Ectodermal cell (in vitro differentiated cells): ENCODE measurements at regions not wholly inside any gene's neighbourhood (a gene's known extent, or its start where the extent isn't known, plus 50 kb on each side); places are given as distances from the start of the nearest gene placed in this dataset.

Source experiments
- H3K27ac ChIP-seq: 2 replicates; pipeline ENCODE4 v1.7.0; 2013; ENCODE audit warnings: mild to moderate bottlenecking, low read depth, low read length; ENCODE audit not compliant: insufficient read depth, poor library complexity, severe bottlenecking
- H3K27me3 ChIP-seq: 2 replicates; pipeline ENCODE4 v1.7.0; 2013; ENCODE audit warnings: mild to moderate bottlenecking, low read length; ENCODE audit not compliant: insufficient read depth, control insufficient read depth, poor library complexity, severe bottlenecking
- H3K36me3 ChIP-seq: one replicate; pipeline ENCODE4 v1.7.0; 2013; ENCODE audit warnings: low read length; ENCODE audit not compliant: control insufficient read depth, insufficient read depth
- H3K4me1 ChIP-seq: one replicate; pipeline ENCODE4 v1.7.0; 2013; ENCODE audit warnings: low read length; ENCODE audit not compliant: control insufficient read depth, insufficient read depth
- H3K4me3 ChIP-seq: 2 replicates; pipeline ENCODE4 v1.7.0; 2013; ENCODE audit warnings: low read depth, low read length, control low read depth; ENCODE audit not compliant: insufficient read depth
- H3K9me3 ChIP-seq: 2 replicates; pipeline ENCODE4 v1.7.0; 2013; ENCODE audit warnings: mild to moderate bottlenecking, low read length, moderate library complexity; ENCODE audit not compliant: control insufficient read depth
- WGBS, 2 experiments: methylation state at CpG; one replicate each; pipeline ENCODE4 v1.1.7; 2013; ENCODE audit warnings: missing lambda C conversion rate in 2 of 2; 5-methylcytosine and 5-hydroxymethylcytosine counted together

GRCh38 chr14:98773814-98774213 lies 498.2 kb downstream of the BCL11B start:
- Histone ChIP-seq H3K27ac (no peak overlapping the region), H3K4me3 (no peak overlapping the region), H3K9me3 (no peaks in the 10 kb centered on the region), H3K36me3 (no peaks in the 10 kb centered on the region), H3K4me1 (no peaks in the 10 kb centered on the region), H3K27me3 (no peaks in the 10 kb centered on the region)
- 95% methylated on average over 5 of the region's 5 CpGs for WGBS, 2 experiments

GRCh38 chr14:98775892-98776291 lies 496.1 kb downstream of the BCL11B start:
- 60 to 86% methylated on average over 1 of the region's 2 CpGs for WGBS, 2 experiments
- no peak overlapping the region for H3K4me3 ChIP-seq
- no peaks in the 10 kb centered on the region for H3K9me3 ChIP-seq
- no peaks in the 10 kb centered on the region for H3K27me3 ChIP-seq
- H3K4me1 ChIP-seq = no peaks in the 10 kb centered on the region
- no peak overlapping the region for H3K27ac ChIP-seq
- H3K36me3 ChIP-seq = no peaks in the 10 kb centered on the region

- Histone ChIP-seq H3K9me3 (no peaks in the 10 kb centered on the region), H3K36me3 (no peaks in the 10 kb centered on the region), H3K27ac (no peak overlapping the region), H3K4me3 (no peak overlapping the region), H3K27me3 (no peaks in the 10 kb centered on the region), H3K4me1 (no peaks in the 10 kb centered on the region)
- WGBS, 2 experiments = 95 to 96% methylated on average over 5 of the region's 5 CpGs
Measured at GRCh38 chr14:98782062-98782461, 489.9 kb downstream of the BCL11B start.

GRCh38 chr14:98785578-98785977 lies 486.4 kb downstream of the BCL11B start:
- no peak overlapping the region for H3K27ac ChIP-seq
- H3K27me3 ChIP-seq = no peaks in the 10 kb centered on the region
- no peaks in the 10 kb centered on the region for H3K36me3 ChIP-seq
- H3K4me1 ChIP-seq = no peaks in the 10 kb centered on the region
- H3K4me3 ChIP-seq = no peak overlapping the region
- 93 to 98% methylated on average over 4 to 6 of the region's 6 CpGs for WGBS, 2 experiments
- H3K9me3 ChIP-seq = no peaks in the 10 kb centered on the region

- Histone ChIP-seq H3K4me3 (no peak overlapping the region), H3K27ac (no peak overlapping the region), H3K4me1 (no peaks in the 10 kb centered on the region), H3K27me3 (no peaks in the 10 kb centered on the region), H3K9me3 (no peaks in the 10 kb centered on the region), H3K36me3 (no peaks in the 10 kb centered on the region)
- WGBS, 2 experiments = 92 to 93% methylated on average over 4 of the region's 4 CpGs
Measured at GRCh38 chr14:98786456-98786855, 485.5 kb downstream of the BCL11B start.

GRCh38 chr14:98791661-98792060 lies 480.3 kb downstream of the BCL11B start:
- H3K4me3 ChIP-seq = no peak overlapping the region
- no peaks in the 10 kb centered on the region for H3K4me1 ChIP-seq
- 79 to 82% methylated on average over 3 of the region's 3 CpGs for WGBS, 2 experiments
- no peaks in the 10 kb centered on the region for H3K27me3 ChIP-seq
- H3K27ac ChIP-seq = no peak overlapping the region
- peaks cover 2% of the 10 kb centered on the region for H3K9me3 ChIP-seq
- no peaks in the 10 kb centered on the region for H3K36me3 ChIP-seq

GRCh38 chr14:98792171-98792570 lies 479.8 kb downstream of the BCL11B start:
- no peak overlapping the region for H3K27ac ChIP-seq
- 95% methylated on average over 1 of the region's 1 CpG; no CpG with 5 or more reads in 1 of the 2 experiments for WGBS, 2 experiments

GRCh38 chr14:98798099-98798498 lies 473.9 kb downstream of the BCL11B start:
- H3K36me3 ChIP-seq = no peaks in the 10 kb centered on the region
- H3K27ac ChIP-seq = no peak overlapping the region
- H3K4me1 ChIP-seq = no peaks in the 10 kb centered on the region
- no peaks in the 10 kb centered on the region for H3K27me3 ChIP-seq
- H3K9me3 ChIP-seq = peaks cover 2% of the 10 kb centered on the region
- 88 to 89% methylated on average over 4 of the region's 4 CpGs for WGBS, 2 experiments
- H3K4me3 ChIP-seq = no peak overlapping the region

More at GRCh38 chr14:98792171-98792570, 479.8 kb downstream of the BCL11B start:
- peaks cover 2% of the 10 kb centered on the region for H3K9me3 ChIP-seq
- H3K4me3 ChIP-seq = no peak overlapping the region
- no peaks in the 10 kb centered on the region for H3K4me1 ChIP-seq
- no peaks in the 10 kb centered on the region for H3K36me3 ChIP-seq
- no peaks in the 10 kb centered on the region for H3K27me3 ChIP-seq

GRCh38 chr14:98799891-98800290 lies 472.1 kb downstream of the BCL11B start:
- Histone ChIP-seq H3K36me3 (no peaks in the 10 kb centered on the region), H3K27ac (no peak overlapping the region), H3K4me3 (no peak overlapping the region), H3K27me3 (no peaks in the 10 kb centered on the region), H3K9me3 (no peaks in the 10 kb centered on the region), H3K4me1 (no peaks in the 10 kb centered on the region)
- WGBS, 2 experiments = 67 to 88% methylated on average over 3 to 4 of the region's 4 CpGs

GRCh38 chr14:98802044-98802443 lies 470.0 kb downstream of the BCL11B start:
- WGBS, 2 experiments = 81% methylated on average over 9 of the region's 9 CpGs
- no peaks in the 10 kb centered on the region for H3K4me1 ChIP-seq
- no peak overlapping the region for H3K27ac ChIP-seq
- no peaks in the 10 kb centered on the region for H3K9me3 ChIP-seq
- H3K4me3 ChIP-seq = no peak overlapping the region
- no peaks in the 10 kb centered on the region for H3K36me3 ChIP-seq
- H3K27me3 ChIP-seq = no peaks in the 10 kb centered on the region

GRCh38 chr14:98803196-98803595 lies 468.8 kb downstream of the BCL11B start:
- Histone ChIP-seq H3K36me3 (no peaks in the 10 kb centered on the region), H3K4me1 (no peaks in the 10 kb centered on the region), H3K27ac (no peak overlapping the region), H3K9me3 (no peaks in the 10 kb centered on the region), H3K27me3 (no peaks in the 10 kb centered on the region), H3K4me3 (no peak overlapping the region)
- 88 to 92% methylated on average over 5 of the region's 5 CpGs for WGBS, 2 experiments
